Caco-2 (cell line): ENCODE measurements at regions not wholly inside any gene's neighbourhood (a gene's known extent, or its start where the extent isn't known, plus 50 kb on each side); places are given as distances from the start of the nearest gene placed in this dataset.

Experiments used
- BruUV-seq: library from RNA; stranded (reverse); fragments of 400-500 nt; replicated peaks from 2 replicates; lab custom pipeline; 2021; lab: Mats Ljungman, UMichigan
- CTCF ChIA-PET: fragments of 300-600 bp; sonication (Branson Sonifier 250); formaldehyde crosslinking; loops from one replicate; lab custom pipeline; 2022; ENCODE audit warnings: antibody characterized with exemption; lab: Charles Lee
- POLR2A ChIA-PET: fragments of 300-600 bp; sonication (Branson Sonifier 250); formaldehyde crosslinking; loops from one replicate; lab custom pipeline; 2022; ENCODE audit warnings: antibody characterized with exemption; lab: Charles Lee
- DNase-seq, 2 experiments: peaks; one replicate each; pipeline versions ENCODE4 v3.0.0 to v3.0.0-alpha.2; 2020 to 2022
- H3K27me3 ChIP-seq: replicated peaks from 2 replicates; pipeline ENCODE4 v1.6.0; 2011; ENCODE audit warnings: low read length; ENCODE audit not compliant: control insufficient read depth, insufficient read depth
- H3K36me3 ChIP-seq: 2 replicates; pipeline ENCODE4 v1.5.1; 2011; ENCODE audit warnings: low read length; ENCODE audit not compliant: control insufficient read depth, insufficient read depth
- H3K4me1 ChIP-seq: fragments of 250-450 bp; sonication (Bioruptor Pico); 2 replicates; pipeline ENCODE4 v1.5.1; 2020; ENCODE audit warnings: mild to moderate bottlenecking
- H3K4me3 ChIP-seq: 2 replicates; pipeline ENCODE4 v1.5.1; 2011; ENCODE audit warnings: low read depth, mild to moderate bottlenecking, control low read depth, low read length
- H3K9me3 ChIP-seq: fragments of 250-450 bp; sonication (Bioruptor Pico); 2 replicates; pipeline ENCODE4 v1.5.1; 2020; ENCODE audit warnings: mild to moderate bottlenecking, moderate library complexity
- H3K27ac Mint-ChIP-seq: one replicate; pipeline ENCODE4 v1.8.0; 2022; ENCODE audit warnings: mixed read lengths; ENCODE audit not compliant: unreplicated experiment
- H3K27me3 Mint-ChIP-seq: one replicate; pipeline ENCODE4 v1.8.0; 2022; ENCODE audit warnings: mixed read lengths; ENCODE audit not compliant: insufficient read depth, unreplicated experiment
- H3K36me3 Mint-ChIP-seq: one replicate; pipeline ENCODE4 v1.8.0; 2022; ENCODE audit warnings: mild to moderate bottlenecking, mixed read lengths; ENCODE audit not compliant: insufficient read depth, unreplicated experiment
- H3K4me1 Mint-ChIP-seq: one replicate; pipeline ENCODE4 v1.8.0; 2022; ENCODE audit warnings: low read depth, mixed read lengths; ENCODE audit not compliant: unreplicated experiment
- H3K4me3 Mint-ChIP-seq: one replicate; pipeline ENCODE4 v1.8.0; 2022; ENCODE audit warnings: mild to moderate bottlenecking, moderate library complexity, mixed read lengths; ENCODE audit not compliant: unreplicated experiment
- H3K9me3 Mint-ChIP-seq: one replicate; pipeline ENCODE4 v1.8.0; 2022; ENCODE audit warnings: mixed read lengths; ENCODE audit not compliant: unreplicated experiment
- CTCF ChIP-seq, 2 experiments: fragments of 200-600 bp in 1 of 2; IDR thresholded peaks; 1 replicate in 1 of 2; 2 replicates in 1 of 2; pipeline versions ENCODE4 v1.5.1 to v1.8.0; 2011 to 2022; ENCODE audit warnings: antibody characterized with exemption in 1 of 2, control low read depth in 1 of 2, inconsistent platforms in 1 of 2, low read depth in 1 of 2, low read length in 1 of 2, mild to moderate bottlenecking in 1 of 2, moderate library complexity in 1 of 2; ENCODE audit not compliant: insufficient read depth in 1 of 2, severe bottlenecking in 1 of 2, unreplicated experiment in 1 of 2
- intact Hi-C: fragments of 100-400 bp; cut with micrococcal nuclease; formaldehyde crosslinking; loops from one replicate; pipeline ENCODE4 v1.10.0; 2022; ENCODE audit not compliant: unreplicated experiment

- CTCF ChIA-PET = interaction anchor here (0.7 to 1.8 kb wide), 13 partner anchors 13 to 257 kb away, joined by 3 to 35 read pairs (median 5); partner anchors contain the start of gene GTPBP8
- Histone ChIP-seq H3K9me3 (peaks cover 6% of the 10 kb centered on the region; the same call in 1 of the 2 replicates), H3K27me3 (no peaks in the 10 kb centered on the region), H3K36me3 (no peaks in the 10 kb centered on the region), H3K4me3 (no peak overlapping the region), H3K4me1 (peaks cover 19% of the 10 kb centered on the region)
- H3K27ac Mint-ChIP-seq = no peak overlapping the region
- H3K36me3 Mint-ChIP-seq = peaks cover 8% of the 10 kb centered on the region
- intact Hi-C loops = loop anchor here (1.0 to 2.0 kb wide), 4 partner anchors 80 to 245 kb away; no protein-coding TSS in a partner anchor
- POLR2A ChIA-PET = no interaction called here
- peaks cover 8% of the 10 kb centered on the region for H3K9me3 Mint-ChIP-seq
- H3K27me3 Mint-ChIP-seq = no peaks in the 10 kb centered on the region
- H3K4me3 Mint-ChIP-seq = no peak overlapping the region
- no peak for TF ChIP-seq CTCF (IDR thresholded peaks at IDR 0.05; ENCODE audit: insufficient read depth in 1 of 2, low read depth in 1 of 2, low read length in 1 of 2, severe bottlenecking in 1 of 2, unreplicated experiment in 1 of 2)
- peaks cover 18% of the 10 kb centered on the region for H3K4me1 Mint-ChIP-seq
- DNase-seq = no peak
- no TSS peak for BruUV-seq
Measured at GRCh38 chr3:112734171-112734570, 93.2 kb upstream of the CCDC80 start.

- H3K27me3 Mint-ChIP-seq = no peaks in the 10 kb centered on the region
- DNase-seq = no peak
- POLR2A ChIA-PET = no interaction called here
Measured at GRCh38 chr3:112730210-112730609, 89.3 kb upstream of the CCDC80 start.

GRCh38 chr3:112721231-112721630, 80.3 kb upstream of the CCDC80 start:
- TF ChIP-seq CTCF (IDR thresholded peaks at IDR 0.05; ENCODE audit: insufficient read depth in 1 of 2, low read depth in 1 of 2, low read length in 1 of 2, severe bottlenecking in 1 of 2, unreplicated experiment in 1 of 2) = no peak
- intact Hi-C loops = no loop called here
- H3K4me1 Mint-ChIP-seq = no peaks in the 10 kb centered on the region
- H3K36me3 Mint-ChIP-seq = peaks cover 5% of the 10 kb centered on the region
- Histone ChIP-seq H3K4me3 (no peak overlapping the region), H3K9me3 (no peaks in the 10 kb centered on the region), H3K27me3 (no peaks in the 10 kb centered on the region), H3K4me1 (no peaks in the 10 kb centered on the region), H3K36me3 (no peaks in the 10 kb centered on the region)
- H3K9me3 Mint-ChIP-seq = peaks cover 9% of the 10 kb centered on the region
- H3K27ac Mint-ChIP-seq = no peak overlapping the region
- CTCF ChIA-PET = no interaction called here
- H3K4me3 Mint-ChIP-seq = no peak overlapping the region
- H3K27me3 Mint-ChIP-seq = no peaks in the 10 kb centered on the region
- POLR2A ChIA-PET = no interaction called here
- no TSS peak for BruUV-seq
- no peak for DNase-seq

More at GRCh38 chr3:112730210-112730609, 89.3 kb upstream of the CCDC80 start:
- Histone ChIP-seq H3K4me1 (peaks cover 19% of the 10 kb centered on the region), H3K27me3 (no peaks in the 10 kb centered on the region), H3K36me3 (no peaks in the 10 kb centered on the region), H3K4me3 (no peak overlapping the region), H3K9me3 (peaks cover 6% of the 10 kb centered on the region; the same call in 1 of the 2 replicates)
- peaks cover 18% of the 10 kb centered on the region for H3K4me1 Mint-ChIP-seq
- no TSS peak for BruUV-seq
- CTCF ChIA-PET = no interaction called here
- peaks cover 8% of the 10 kb centered on the region for H3K36me3 Mint-ChIP-seq
- TF ChIP-seq CTCF (IDR thresholded peaks at IDR 0.05; ENCODE audit: insufficient read depth in 1 of 2, low read depth in 1 of 2, low read length in 1 of 2, severe bottlenecking in 1 of 2, unreplicated experiment in 1 of 2) = no peak
- intact Hi-C loops = no loop called here
- H3K4me3 Mint-ChIP-seq = no peak overlapping the region
- peaks cover 8% of the 10 kb centered on the region for H3K9me3 Mint-ChIP-seq
- H3K27ac Mint-ChIP-seq = no peak overlapping the region
